ELR (cell line): ENCODE measurements at regions not wholly inside any gene's neighbourhood (a gene's known extent, or its start where the extent isn't known, plus 50 kb on each side); places are given as distances from the start of the nearest gene placed in this dataset.

Source experiments
- DNase-seq: peaks from one replicate; pipeline ENCODE4 v3.0.0-alpha.2; 2015; ENCODE audit warnings: low read depth

GRCh38 chr2:6626401-6627012 is 239.2 kb downstream of the CMPK2 start:
- DNase-seq, result peak; percentile 2

- no peak for DNase-seq
Observed at GRCh38 chr2:6627316-6627715, 238.4 kb downstream of the CMPK2 start.

- DNase-seq, result no peak
Observed at GRCh38 chr2:6630209-6630608, 235.5 kb downstream of the CMPK2 start.

- no peak for DNase-seq
Observed at GRCh38 chr2:6635296-6635695, 230.4 kb downstream of the CMPK2 start.

- no peak for DNase-seq
Observed at GRCh38 chr2:6637330-6637729, 228.4 kb downstream of the CMPK2 start.

- no peak for DNase-seq
Observed at GRCh38 chr2:6639929-6640620, 225.6 kb downstream of the CMPK2 start.

GRCh38 chr2:6640621-6641015 is 225.1 kb downstream of the CMPK2 start:
- no peak for DNase-seq

GRCh38 chr2:6641956-6642355 is 223.8 kb downstream of the CMPK2 start:
- no peak for DNase-seq

GRCh38 chr2:6644261-6644660 is 221.4 kb downstream of the CMPK2 start:
- no peak for DNase-seq

GRCh38 chr2:6645004-6645403 is 220.7 kb downstream of the CMPK2 start:
- no peak for DNase-seq

- no peak for DNase-seq
Observed at GRCh38 chr2:6645672-6646071, 220.0 kb downstream of the CMPK2 start.

GRCh38 chr2:6647046-6647445 is 218.7 kb downstream of the CMPK2 start:
- DNase-seq, result no peak

GRCh38 chr2:6648596-6649247 is 217.0 kb downstream of the CMPK2 start:
- no peak for DNase-seq

- no peak for DNase-seq
Observed at GRCh38 chr2:6650311-6650710, 215.4 kb downstream of the CMPK2 start.

GRCh38 chr2:6652251-6652650 is 213.5 kb downstream of the CMPK2 start:
- DNase-seq, result no peak

GRCh38 chr2:6653281-6653750 is 212.4 kb downstream of the CMPK2 start:
- DNase-seq, result no peak

GRCh38 chr2:6654279-6654678 is 211.4 kb downstream of the CMPK2 start:
- no peak for DNase-seq

GRCh38 chr2:6656633-6657032 is 209.1 kb downstream of the CMPK2 start:
- DNase-seq, result no peak

GRCh38 chr2:6657136-6657535 is 208.6 kb downstream of the CMPK2 start:
- no peak for DNase-seq

GRCh38 chr2:6657855-6658254 is 207.9 kb downstream of the CMPK2 start:
- DNase-seq, result no peak

- no peak for DNase-seq
Observed at GRCh38 chr2:6664332-6665061, 201.2 kb downstream of the CMPK2 start.
